K562 (cell line): ENCODE measurements at regions not wholly inside any gene's neighbourhood (a gene's known extent, or its start where the extent isn't known, plus 50 kb on each side); places are given as distances from the start of the nearest gene placed in this dataset.

Experiments used
- ATAC-seq: fragments of 200-7000 bp; cut with Tn5 transposase; 3 replicates; pipeline ENCODE4 v1.9.1; 2020; ENCODE audit warnings: moderate library complexity
- BruUV-seq: library from RNA; stranded (reverse); fragments of 400-500 nt; replicated peaks from 2 replicates; lab custom pipeline; 2021; lab: Mats Ljungman, UMichigan
- CTCF ChIA-PET: fragments of 300-600 bp; formaldehyde crosslinking; extraction: SDS; loops from one replicate; lab custom pipeline; 2021; ENCODE audit warnings: low intra/inter-chr PET ratio; lab: Yijun Ruan, JAX
- POLR2A ChIA-PET: fragments of 300-600, 350-650 bp; sonication (Branson Sonifier 250); formaldehyde crosslinking; extraction: SDS; loops from one replicate; lab custom pipeline; 2021; ENCODE audit warnings: antibody characterized with exemption, inconsistent platforms; lab: Yijun Ruan, JAX
- DNase-seq, 4 experiments: peaks; one replicate each; pipeline versions ENCODE4 v3.0.0 to v3.0.0-alpha.2; 2011 to 2018; ENCODE audit warnings: low spot score in 3 of 4, mixed read lengths in 3 of 4; ENCODE audit errors: extremely low read depth in 1 of 4
- FAIRE-seq: peaks from 2 replicates; lab custom pipeline; 2011; peaks lifted over from hg19 to GRCh38; lab: Jason Lieb, UNC
- H2AFZ ChIP-seq: 2 replicates; pipeline ENCODE4 v1.6.0; 2011; ENCODE audit warnings: low read depth, low read length, control low read depth, inconsistent platforms
- H3K27ac ChIP-seq: fragments of 200-600 bp; 3 replicates; pipeline ENCODE4 v1.8.0; 2011; ENCODE audit warnings: low read depth, mild to moderate bottlenecking, control low read depth, inconsistent platforms, low read length, moderate library complexity, mixed read lengths; ENCODE audit errors: extremely low read depth
- H3K27me3 ChIP-seq, 2 experiments: fragments of 300-600 bp in 1 of 2; 2 replicates in 1 of 2; 3 replicates in 1 of 2; pipeline versions ENCODE4 v1.6.0 to v1.8.0; 2011; ENCODE audit warnings: inconsistent platforms in 2 of 2, low read length in 2 of 2, mild to moderate bottlenecking in 1 of 2, mixed read lengths in 1 of 2, moderate library complexity in 1 of 2; ENCODE audit not compliant: control insufficient read depth in 2 of 2, insufficient read depth in 2 of 2
- H3K36me3 ChIP-seq: fragments of 300-600 bp; 3 replicates; pipeline ENCODE4 v1.8.0; 2011; ENCODE audit warnings: mild to moderate bottlenecking, low read length, inconsistent platforms; ENCODE audit not compliant: control insufficient read depth, insufficient read depth
- H3K4me1 ChIP-seq, 2 experiments: fragments of 200-600 bp in 1 of 2; replicated peaks in 1 of 2; 2 replicates in 1 of 2; 3 replicates in 1 of 2; pipeline versions ENCODE4 v1.5.1 to v1.8.0; 2011; ENCODE audit warnings: inconsistent platforms in 2 of 2, low read length in 2 of 2, mild to moderate bottlenecking in 1 of 2, mixed read lengths in 1 of 2, moderate library complexity in 1 of 2; ENCODE audit not compliant: control insufficient read depth in 2 of 2, insufficient read depth in 2 of 2
- H3K4me2 ChIP-seq: 2 replicates; pipeline ENCODE4 v1.6.1; 2011; ENCODE audit warnings: low read length, control low read depth, inconsistent platforms, mixed read lengths; ENCODE audit not compliant: insufficient read depth
- H3K4me3 ChIP-seq: fragments of 200-600 bp; sonication (generic), shearing (Covaris generic); 2 replicates; pipeline ENCODE4 v1.5.1; 2016; ENCODE audit warnings: control low read depth, inconsistent platforms
- H3K79me2 ChIP-seq: fragments of 200-600 bp; 3 replicates; pipeline ENCODE4 v1.8.0; 2011; ENCODE audit warnings: low read length, inconsistent platforms; ENCODE audit not compliant: control insufficient read depth, insufficient read depth
- H3K9ac ChIP-seq, 2 experiments: 2 replicates each; pipeline versions ENCODE4 v1.6.0 to v1.6.1; 2011; ENCODE audit warnings: low read depth in 2 of 2, low read length in 2 of 2, control low read depth in 1 of 2, inconsistent platforms in 1 of 2, mild to moderate bottlenecking in 1 of 2, mixed read lengths in 1 of 2; ENCODE audit not compliant: insufficient read depth in 1 of 2
- H3K9me1 ChIP-seq: one replicate; pipeline ENCODE4 v1.6.0; 2011; ENCODE audit warnings: inconsistent platforms, mild to moderate bottlenecking, low read length, moderate library complexity; ENCODE audit not compliant: control insufficient read depth, insufficient read depth
- H3K9me3 ChIP-seq: replicated peaks from 2 replicates; pipeline ENCODE4 v1.5.1; 2011; ENCODE audit warnings: low read depth, low read length, inconsistent platforms; ENCODE audit not compliant: control insufficient read depth, insufficient read depth
- H4K20me1 ChIP-seq: replicated peaks from 2 replicates; pipeline ENCODE4 v1.6.1; 2011; ENCODE audit warnings: low read length, inconsistent platforms, mixed read lengths; ENCODE audit not compliant: control insufficient read depth, insufficient read depth
- ETV5 ChIP-seq: sonication (generic); formaldehyde crosslinking; IDR thresholded peaks from 2 replicates; pipeline ENCODE4 v1.4.0; 2020; ENCODE audit warnings: low read depth, mild to moderate bottlenecking, missing genetic modification reagents
- ZNF316 ChIP-seq: fragments of 450-650 bp; IDR thresholded peaks from 2 replicates; pipeline ENCODE4 v1.6.1; 2016
- WGBS: fragments of 100-300 bp; shearing (Covaris generic); methylation state at CpG from one replicate; pipeline ENCODE4 v1.1.6; 2016; ENCODE audit warnings: low coverage, mixed read lengths; ENCODE audit not compliant: insufficient coverage; ENCODE audit errors: missing lambda C conversion rate; 5-methylcytosine and 5-hydroxymethylcytosine counted together
- in situ Hi-C: fragments of 300-500 bp; cut with MboI; formaldehyde crosslinking; loops from 4 replicates; pipeline ENCODE4 v1.15.0; 2018; ENCODE audit warnings: inconsistent platforms, mixed read lengths
- intact Hi-C: fragments of 100-400 bp; cut with micrococcal nuclease; formaldehyde crosslinking; loops from 2 replicates; pipeline ENCODE4 v1.14.2; 2022
- TF ChIP-seq, protein P1 (sequence below): sonication (generic); formaldehyde crosslinking; IDR thresholded peaks from 2 replicates; pipeline ENCODE4 v1.8.1; 2023; ENCODE audit warnings: mild to moderate bottlenecking, missing genetic modification reagents
- TF ChIP-seq, protein P2 (sequence below): fragments of 250-450 bp; sonication (Bioruptor Pico); IDR thresholded peaks from 2 replicates; pipeline ENCODE4 v1.8.0; 2022; ENCODE audit warnings: inconsistent platforms, mild to moderate bottlenecking, moderate library complexity, borderline replicate concordance

DNA sequence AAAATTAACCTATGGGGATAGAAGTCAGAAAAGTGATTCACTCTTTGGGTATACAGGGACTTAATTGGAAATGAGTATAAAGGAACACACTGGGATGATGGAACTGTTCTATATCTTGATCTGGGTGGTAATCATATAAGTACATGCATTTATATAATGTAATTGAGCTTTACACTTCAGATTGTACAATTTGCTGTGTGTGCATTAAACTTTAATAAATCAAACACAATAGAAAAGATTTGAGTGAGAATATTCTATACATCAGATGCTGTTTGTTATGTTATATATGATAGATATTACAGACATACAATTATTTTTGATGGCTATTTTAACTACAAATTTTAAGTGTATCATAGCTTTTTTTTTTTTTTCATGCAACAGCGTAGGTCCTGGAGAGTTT is 860.2 kb upstream of the ARPP21 start:
- H3K27me3 ChIP-seq = no peaks in the 10 kb centered on the region
- H4K20me1 ChIP-seq = no peaks in the 10 kb centered on the region
- H3K4me3 ChIP-seq = no peak overlapping the region
- no peak for ATAC-seq
- H3K9me3 ChIP-seq = no peaks in the 10 kb centered on the region
- no peak overlapping the region for H2AFZ ChIP-seq
- H3K9ac ChIP-seq = no peak overlapping the region
- intact Hi-C loops = no loop called here
- no peak for FAIRE-seq
- CTCF ChIA-PET = no interaction called here
- no peak overlapping the region for H3K4me2 ChIP-seq
- no peaks in the 10 kb centered on the region for H3K9me1 ChIP-seq
- TF ChIP-seq, protein P1, sequence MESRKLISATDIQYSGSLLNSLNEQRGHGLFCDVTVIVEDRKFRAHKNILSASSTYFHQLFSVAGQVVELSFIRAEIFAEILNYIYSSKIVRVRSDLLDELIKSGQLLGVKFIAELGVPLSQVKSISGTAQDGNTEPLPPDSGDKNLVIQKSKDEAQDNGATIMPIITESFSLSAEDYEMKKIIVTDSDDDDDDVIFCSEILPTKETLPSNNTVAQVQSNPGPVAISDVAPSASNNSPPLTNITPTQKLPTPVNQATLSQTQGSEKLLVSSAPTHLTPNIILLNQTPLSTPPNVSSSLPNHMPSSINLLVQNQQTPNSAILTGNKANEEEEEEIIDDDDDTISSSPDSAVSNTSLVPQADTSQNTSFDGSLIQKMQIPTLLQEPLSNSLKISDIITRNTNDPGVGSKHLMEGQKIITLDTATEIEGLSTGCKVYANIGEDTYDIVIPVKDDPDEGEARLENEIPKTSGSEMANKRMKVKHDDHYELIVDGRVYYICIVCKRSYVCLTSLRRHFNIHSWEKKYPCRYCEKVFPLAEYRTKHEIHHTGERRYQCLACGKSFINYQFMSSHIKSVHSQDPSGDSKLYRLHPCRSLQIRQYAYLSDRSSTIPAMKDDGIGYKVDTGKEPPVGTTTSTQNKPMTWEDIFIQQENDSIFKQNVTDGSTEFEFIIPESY (CRISPR knock-in tag) = no peak
- no peak for TF ChIP-seq ETV5 (CRISPR knock-in tag)
- TF ChIP-seq ZNF316 = peak; percentile 58; the same call in 1 of the 2 replicates
- TF ChIP-seq, protein P2, sequence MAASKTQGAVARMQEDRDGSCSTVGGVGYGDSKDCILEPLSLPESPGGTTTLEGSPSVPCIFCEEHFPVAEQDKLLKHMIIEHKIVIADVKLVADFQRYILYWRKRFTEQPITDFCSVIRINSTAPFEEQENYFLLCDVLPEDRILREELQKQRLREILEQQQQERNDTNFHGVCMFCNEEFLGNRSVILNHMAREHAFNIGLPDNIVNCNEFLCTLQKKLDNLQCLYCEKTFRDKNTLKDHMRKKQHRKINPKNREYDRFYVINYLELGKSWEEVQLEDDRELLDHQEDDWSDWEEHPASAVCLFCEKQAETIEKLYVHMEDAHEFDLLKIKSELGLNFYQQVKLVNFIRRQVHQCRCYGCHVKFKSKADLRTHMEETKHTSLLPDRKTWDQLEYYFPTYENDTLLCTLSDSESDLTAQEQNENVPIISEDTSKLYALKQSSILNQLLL (CRISPR knock-in tag) = no peak
- TF ChIP-seq, all 486 proteins: peak for 1
- DNase-seq = no peak
- in situ Hi-C loops = no loop called here
- 8% methylated on average over 1 of the region's 1 CpG for WGBS
- H3K36me3 ChIP-seq = no peaks in the 10 kb centered on the region
- no peaks in the 10 kb centered on the region for H3K79me2 ChIP-seq
- POLR2A ChIA-PET = interaction anchor here (0.5 kb wide), 1 partner anchor 53 kb away, joined by 4 read pairs; no protein-coding TSS in a partner anchor
- H3K4me1 ChIP-seq = no peaks in the 10 kb centered on the region
- no TSS peak for BruUV-seq
- no peak overlapping the region for H3K27ac ChIP-seq
